ENCODE measurements at regions not wholly inside any gene's neighbourhood (a gene's known extent, or its start where the extent isn't known, plus 50 kb on each side); places are given as distances from the start of the nearest gene placed in this dataset.

GRCh38 chr6:28724395-28724794, 198.7 kb downstream of the GPX5 start:
- TF ChIP-seq CTCF (IDR thresholded peaks at IDR 0.05; ENCODE audit: low read length) (no peak), EZH2phosphoT487 (IDR thresholded peaks at IDR 0.05; ENCODE audit: low read length) (no peak)
